ENCODE measurements at regions not wholly inside any gene's neighbourhood (a gene's known extent, or its start where the extent isn't known, plus 50 kb on each side); places are given as distances from the start of the nearest gene placed in this dataset.

GRCh38 chr5:93188876-93189485 lies 392.0 kb downstream of the NR2F1-AS1 start:
- H3K79me1 ChIP-seq (ENCODE audit: low read depth, low read length): no peaks in the 10 kb centered on the region
- H2BK12ac ChIP-seq (ENCODE audit: low read length): no peak overlapping the region
- H3K4me1 ChIP-seq (ENCODE audit: control insufficient read depth in 2 of 2, insufficient read depth in 1 of 2, low read depth in 1 of 2, low read length in 2 of 2): peaks cover 4 to 13% of the 10 kb centered on the region in 2 donors
- no peak overlapping the region for H3K4ac ChIP-seq (ENCODE audit: low read length)
- H2BK15ac ChIP-seq (ENCODE audit: low read length): no peak overlapping the region
- H4K8ac ChIP-seq (ENCODE audit: low read depth, low read length): no peak overlapping the region
- H2AFZ ChIP-seq (ENCODE audit: low read length): no peak overlapping the region
- no peak overlapping the region for H3K4me3 ChIP-seq (ENCODE audit: low read length in 2 of 2)
- H3K4me2 ChIP-seq (ENCODE audit: insufficient read depth, low read length, poor library complexity, severe bottlenecking): no peak overlapping the region
- no peaks in the 10 kb centered on the region for H3K36me3 ChIP-seq (replicated peaks in 1 of 2; ENCODE audit: control insufficient read depth in 2 of 2, insufficient read depth in 2 of 2, low read length in 2 of 2)
- H3K9me3 ChIP-seq (replicated peaks in 1 of 2; ENCODE audit: control insufficient read depth in 2 of 2, insufficient read depth in 1 of 2, low read depth in 1 of 2, low read length in 2 of 2): no peaks in the 10 kb centered on the region
- no peak overlapping the region for H2AK5ac ChIP-seq (ENCODE audit: low read depth, low read length)
- DNase-seq (ENCODE audit: low spot score): no peak
- H3K18ac ChIP-seq (ENCODE audit: low read length): no peak overlapping the region
- no peak overlapping the region for H4K91ac ChIP-seq (ENCODE audit: low read depth, low read length, poor library complexity)
- H3K9ac ChIP-seq (ENCODE audit: low read depth, low read length, poor library complexity): no peak overlapping the region
- no peak overlapping the region for H3K14ac ChIP-seq (ENCODE audit: low read length)
- H3K23ac ChIP-seq (ENCODE audit: low read depth, low read length, poor library complexity): no peak overlapping the region
- 100% methylated on average over 1 of the region's 3 CpGs; no CpG with 5 or more reads in 1 of the 2 donors for WGBS, 2 donors (ENCODE audit: extremely low coverage in 2 of 2, insufficient read length in 2 of 2, insufficient replicate concordance in 1 of 2)
- no peak overlapping the region for H2BK5ac ChIP-seq (ENCODE audit: low read length)
- H3K27me3 ChIP-seq (ENCODE audit: control insufficient read depth in 3 of 3, insufficient read depth in 3 of 3, low read depth in 1 of 3, low read length in 3 of 3): no peaks in the 10 kb centered on the region
- H2BK120ac ChIP-seq (ENCODE audit: low read depth, low read length): no peak overlapping the region
- no peak overlapping the region for H3K27ac ChIP-seq (replicated peaks; ENCODE audit: low read length)

GRCh38 chr5:93186076-93186682 lies 394.8 kb downstream of the NR2F1-AS1 start:
- H3K9ac ChIP-seq (ENCODE audit: low read depth, low read length, poor library complexity): no peak overlapping the region
- no peak overlapping the region for H3K18ac ChIP-seq (ENCODE audit: low read length)
- no peaks in the 10 kb centered on the region for H3K36me3 ChIP-seq (replicated peaks in 1 of 2; ENCODE audit: control insufficient read depth in 2 of 2, insufficient read depth in 2 of 2, low read length in 2 of 2)
- H2BK12ac ChIP-seq (ENCODE audit: low read length): no peak overlapping the region
- no peak overlapping the region for H4K8ac ChIP-seq (ENCODE audit: low read depth, low read length)
- WGBS, 2 donors (ENCODE audit: extremely low coverage in 2 of 2, insufficient read length in 2 of 2, insufficient replicate concordance in 1 of 2): no CpG with 5 or more reads among the region's 3 CpGs
- no peaks in the 10 kb centered on the region for H3K9me3 ChIP-seq (replicated peaks in 1 of 2; ENCODE audit: control insufficient read depth in 2 of 2, insufficient read depth in 1 of 2, low read depth in 1 of 2, low read length in 2 of 2)
- no peak overlapping the region for H3K4me3 ChIP-seq (ENCODE audit: low read length in 2 of 2)
- no peak overlapping the region for H2AFZ ChIP-seq (ENCODE audit: low read length)
- no peak overlapping the region for H2BK5ac ChIP-seq (ENCODE audit: low read length)
- no peak overlapping the region for H2BK120ac ChIP-seq (ENCODE audit: low read depth, low read length)
- DNase-seq (ENCODE audit: low spot score): no peak
- H2AK5ac ChIP-seq (ENCODE audit: low read depth, low read length): no peak overlapping the region
- H3K23ac ChIP-seq (ENCODE audit: low read depth, low read length, poor library complexity): no peak overlapping the region
- no peaks in the 10 kb centered on the region for H3K79me1 ChIP-seq (ENCODE audit: low read depth, low read length)
- H3K27me3 ChIP-seq (ENCODE audit: control insufficient read depth in 3 of 3, insufficient read depth in 3 of 3, low read depth in 1 of 3, low read length in 3 of 3): no peaks in the 10 kb centered on the region
- H3K4me2 ChIP-seq (ENCODE audit: insufficient read depth, low read length, poor library complexity, severe bottlenecking): no peak overlapping the region
- peaks cover 0 to 4% of the 10 kb centered on the region in 2 donors for H3K4me1 ChIP-seq (ENCODE audit: control insufficient read depth in 2 of 2, insufficient read depth in 1 of 2, low read depth in 1 of 2, low read length in 2 of 2)
- no peak overlapping the region for H2BK15ac ChIP-seq (ENCODE audit: low read length)
- H3K27ac ChIP-seq (replicated peaks; ENCODE audit: low read length): no peak overlapping the region
- no peak overlapping the region for H3K14ac ChIP-seq (ENCODE audit: low read length)
- no peak overlapping the region for H4K91ac ChIP-seq (ENCODE audit: low read depth, low read length, poor library complexity)
- no peak overlapping the region for H3K4ac ChIP-seq (ENCODE audit: low read length)

- no peak overlapping the region for H2BK5ac ChIP-seq (ENCODE audit: low read length)
- no peaks in the 10 kb centered on the region for H3K79me1 ChIP-seq (ENCODE audit: low read depth, low read length)
- H3K27ac ChIP-seq (replicated peaks; ENCODE audit: low read length): no peak overlapping the region
- H2BK120ac ChIP-seq (ENCODE audit: low read depth, low read length): no peak overlapping the region
- no peak overlapping the region for H2AK5ac ChIP-seq (ENCODE audit: low read depth, low read length)
- H3K27me3 ChIP-seq (ENCODE audit: control insufficient read depth in 3 of 3, insufficient read depth in 3 of 3, low read depth in 1 of 3, low read length in 3 of 3): no peaks in the 10 kb centered on the region
- no peak overlapping the region for H3K4me2 ChIP-seq (ENCODE audit: insufficient read depth, low read length, poor library complexity, severe bottlenecking)
- H3K36me3 ChIP-seq (replicated peaks in 1 of 2; ENCODE audit: control insufficient read depth in 2 of 2, insufficient read depth in 2 of 2, low read length in 2 of 2): no peaks in the 10 kb centered on the region
- no peak overlapping the region for H3K4me3 ChIP-seq (ENCODE audit: low read length in 2 of 2)
- no peak overlapping the region for H3K18ac ChIP-seq (ENCODE audit: low read length)
- H3K9me3 ChIP-seq (replicated peaks in 1 of 2; ENCODE audit: control insufficient read depth in 2 of 2, insufficient read depth in 1 of 2, low read depth in 1 of 2, low read length in 2 of 2): peaks cover 2 to 4% of the 10 kb centered on the region in 2 donors
- no peak overlapping the region for H2BK15ac ChIP-seq (ENCODE audit: low read length)
- H3K4me1 ChIP-seq (ENCODE audit: control insufficient read depth in 2 of 2, insufficient read depth in 1 of 2, low read depth in 1 of 2, low read length in 2 of 2): no peaks in the 10 kb centered on the region
- no peak overlapping the region for H3K9ac ChIP-seq (ENCODE audit: low read depth, low read length, poor library complexity)
- H4K91ac ChIP-seq (ENCODE audit: low read depth, low read length, poor library complexity): no peak overlapping the region
- H2AFZ ChIP-seq (ENCODE audit: low read length): no peak overlapping the region
- no CpG with 5 or more reads among the region's 1 CpG for WGBS, 2 donors (ENCODE audit: extremely low coverage in 2 of 2, insufficient read length in 2 of 2, insufficient replicate concordance in 1 of 2)
- H3K14ac ChIP-seq (ENCODE audit: low read length): no peak overlapping the region
- DNase-seq (ENCODE audit: low spot score): no peak
- no peak overlapping the region for H4K8ac ChIP-seq (ENCODE audit: low read depth, low read length)
- H3K23ac ChIP-seq (ENCODE audit: low read depth, low read length, poor library complexity): no peak overlapping the region
- H3K4ac ChIP-seq (ENCODE audit: low read length): no peak overlapping the region
- no peak overlapping the region for H2BK12ac ChIP-seq (ENCODE audit: low read length)
Measured at GRCh38 chr5:93184041-93184440, 397.0 kb downstream of the NR2F1-AS1 start.

- H3K4me1 ChIP-seq (ENCODE audit: control insufficient read depth in 2 of 2, insufficient read depth in 1 of 2, low read depth in 1 of 2, low read length in 2 of 2): no peaks in the 10 kb centered on the region
- H3K14ac ChIP-seq (ENCODE audit: low read length): no peak overlapping the region
- no peak overlapping the region for H2BK5ac ChIP-seq (ENCODE audit: low read length)
- no peak overlapping the region for H4K91ac ChIP-seq (ENCODE audit: low read depth, low read length, poor library complexity)
- H3K4me2 ChIP-seq (ENCODE audit: insufficient read depth, low read length, poor library complexity, severe bottlenecking): no peak overlapping the region
- H2BK15ac ChIP-seq (ENCODE audit: low read length): no peak overlapping the region
- no peak overlapping the region for H3K4me3 ChIP-seq (ENCODE audit: low read length in 2 of 2)
- H3K18ac ChIP-seq (ENCODE audit: low read length): no peak overlapping the region
- H3K4ac ChIP-seq (ENCODE audit: low read length): no peak overlapping the region
- no peak overlapping the region for H2AK5ac ChIP-seq (ENCODE audit: low read depth, low read length)
- DNase-seq (ENCODE audit: low spot score): no peak
- no peak overlapping the region for H3K23ac ChIP-seq (ENCODE audit: low read depth, low read length, poor library complexity)
- no peak overlapping the region for H2AFZ ChIP-seq (ENCODE audit: low read length)
- H3K36me3 ChIP-seq (replicated peaks in 1 of 2; ENCODE audit: control insufficient read depth in 2 of 2, insufficient read depth in 2 of 2, low read length in 2 of 2): no peaks in the 10 kb centered on the region
- peaks cover 2 to 4% of the 10 kb centered on the region in 2 donors for H3K9me3 ChIP-seq (replicated peaks in 1 of 2; ENCODE audit: control insufficient read depth in 2 of 2, insufficient read depth in 1 of 2, low read depth in 1 of 2, low read length in 2 of 2)
- H3K79me1 ChIP-seq (ENCODE audit: low read depth, low read length): no peaks in the 10 kb centered on the region
- H2BK120ac ChIP-seq (ENCODE audit: low read depth, low read length): no peak overlapping the region
- H2BK12ac ChIP-seq (ENCODE audit: low read length): no peak overlapping the region
- H3K9ac ChIP-seq (ENCODE audit: low read depth, low read length, poor library complexity): no peak overlapping the region
- H4K8ac ChIP-seq (ENCODE audit: low read depth, low read length): no peak overlapping the region
- no CpG with 5 or more reads among the region's 1 CpG for WGBS, 2 donors (ENCODE audit: extremely low coverage in 2 of 2, insufficient read length in 2 of 2, insufficient replicate concordance in 1 of 2)
- no peaks in the 10 kb centered on the region for H3K27me3 ChIP-seq (ENCODE audit: control insufficient read depth in 3 of 3, insufficient read depth in 3 of 3, low read depth in 1 of 3, low read length in 3 of 3)
- no peak overlapping the region for H3K27ac ChIP-seq (replicated peaks; ENCODE audit: low read length)
Measured at GRCh38 chr5:93179466-93179865, 401.6 kb downstream of the NR2F1-AS1 start.

All from neuronal stem cell (in vitro differentiated cells).